Nephron progenitor cell (in vitro differentiated cells): ENCODE measurements at regions not wholly inside any gene's neighbourhood (a gene's known extent, or its start where the extent isn't known, plus 50 kb on each side); places are given as distances from the start of the nearest gene placed in this dataset.

Experiments
- DNase-seq: peaks from one replicate; pipeline ENCODE4 v3.0.0; 2021
- H3K27ac Mint-ChIP-seq: 2 replicates; pipeline ENCODE4 v1.8.0; 2021; ENCODE audit warnings: mild to moderate bottlenecking, moderate library complexity, mixed read lengths
- H3K27me3 Mint-ChIP-seq: 2 replicates; pipeline ENCODE4 v1.8.0; 2021; ENCODE audit warnings: mild to moderate bottlenecking, low read depth, mixed read lengths; ENCODE audit not compliant: poor library complexity
- H3K36me3 Mint-ChIP-seq: 2 replicates; pipeline ENCODE4 v1.8.0; 2021; ENCODE audit warnings: low read depth, mixed read lengths
- H3K4me1 Mint-ChIP-seq: 2 replicates; pipeline ENCODE4 v1.8.0; 2021; ENCODE audit warnings: mixed read lengths
- H3K4me3 Mint-ChIP-seq: 2 replicates; pipeline ENCODE4 v1.8.0; 2021; ENCODE audit warnings: mild to moderate bottlenecking, moderate library complexity, mixed read lengths
- H3K9me3 Mint-ChIP-seq: 2 replicates; pipeline ENCODE4 v1.8.0; 2021; ENCODE audit warnings: mild to moderate bottlenecking, moderate library complexity, mixed read lengths
- CTCF ChIP-seq: fragments of 200-600 bp; sonication (generic); IDR thresholded peaks from 2 replicates; pipeline ENCODE4 v1.5.0; 2021; ENCODE audit warnings: antibody characterized with exemption

- DNase-seq, result no peak
- no peaks in the 10 kb centered on the region for H3K36me3 Mint-ChIP-seq
- no peak for TF ChIP-seq CTCF
- no peaks in the 10 kb centered on the region for H3K4me1 Mint-ChIP-seq
- H3K9me3 Mint-ChIP-seq, result peaks cover 22% of the 10 kb centered on the region
- H3K27ac Mint-ChIP-seq, result no peak overlapping the region
- H3K27me3 Mint-ChIP-seq, result no peaks in the 10 kb centered on the region
- no peak overlapping the region for H3K4me3 Mint-ChIP-seq
Measured at GRCh38 chr5:12794476-12795332, 890.5 kb upstream of the CTNND2 start.

GRCh38 chr5:12793373-12793772 is 889.1 kb upstream of the CTNND2 start:
- no peak for DNase-seq
- Mint-ChIP-seq H3K27ac (no peak overlapping the region), H3K9me3 (peaks cover 22% of the 10 kb centered on the region), H3K36me3 (no peaks in the 10 kb centered on the region), H3K4me3 (no peak overlapping the region), H3K27me3 (no peaks in the 10 kb centered on the region), H3K4me1 (no peaks in the 10 kb centered on the region)
- no peak for TF ChIP-seq CTCF

- Mint-ChIP-seq H3K9me3 (no peaks in the 10 kb centered on the region), H3K36me3 (no peaks in the 10 kb centered on the region), H3K27ac (no peak overlapping the region), H3K27me3 (peaks cover 3% of the 10 kb centered on the region), H3K4me3 (no peak overlapping the region), H3K4me1 (no peaks in the 10 kb centered on the region)
- DNase-seq, result no peak
- TF ChIP-seq CTCF, result no peak
Measured at GRCh38 chr5:12780536-12780935, 876.3 kb upstream of the CTNND2 start.

GRCh38 chr5:12777342-12777741 is 873.1 kb upstream of the CTNND2 start:
- no peaks in the 10 kb centered on the region for H3K9me3 Mint-ChIP-seq
- DNase-seq, result no peak
- peaks cover 3% of the 10 kb centered on the region for H3K27me3 Mint-ChIP-seq
- no peak overlapping the region for H3K27ac Mint-ChIP-seq
- H3K4me1 Mint-ChIP-seq, result no peaks in the 10 kb centered on the region
- H3K4me3 Mint-ChIP-seq, result no peak overlapping the region
- no peak for TF ChIP-seq CTCF
- H3K36me3 Mint-ChIP-seq, result no peaks in the 10 kb centered on the region

GRCh38 chr5:12772276-12772675 is 868.0 kb upstream of the CTNND2 start:
- Mint-ChIP-seq H3K9me3 (no peaks in the 10 kb centered on the region), H3K4me1 (no peaks in the 10 kb centered on the region), H3K27ac (no peak overlapping the region), H3K36me3 (no peaks in the 10 kb centered on the region), H3K4me3 (no peak overlapping the region), H3K27me3 (no peaks in the 10 kb centered on the region)
- DNase-seq, result no peak
- TF ChIP-seq CTCF, result no peak

- no peak for TF ChIP-seq CTCF
- no peaks in the 10 kb centered on the region for H3K4me1 Mint-ChIP-seq
- no peak overlapping the region for H3K27ac Mint-ChIP-seq
- no peaks in the 10 kb centered on the region for H3K9me3 Mint-ChIP-seq
- H3K27me3 Mint-ChIP-seq, result no peaks in the 10 kb centered on the region
- no peak for DNase-seq
- H3K4me3 Mint-ChIP-seq, result no peak overlapping the region
- no peaks in the 10 kb centered on the region for H3K36me3 Mint-ChIP-seq
Measured at GRCh38 chr5:12759377-12759776, 855.1 kb upstream of the CTNND2 start.
